ENCODE measurements at regions not wholly inside any gene's neighbourhood (a gene's known extent, or its start where the extent isn't known, plus 50 kb on each side); places are given as distances from the start of the nearest gene placed in this dataset.
"Not testable (repeated sequence)": the region's sequence is repeated elsewhere in the genome, so short reads cannot be mapped to it uniquely, and the experiment has no call there.

GRCh38 chr13:30837227-30838159, 68.6 kb upstream of the MEDAG start:
- H3K4me3 Mint-ChIP-seq (ENCODE audit: unreplicated experiment): peak overlapping the region; percentile 53
- peak overlapping the region; percentile 83 for H3K27ac Mint-ChIP-seq (ENCODE audit: unreplicated experiment)
- peaks cover 4% of the 10 kb centered on the region for H3K4me1 Mint-ChIP-seq (ENCODE audit: low read depth, unreplicated experiment)

DNA sequence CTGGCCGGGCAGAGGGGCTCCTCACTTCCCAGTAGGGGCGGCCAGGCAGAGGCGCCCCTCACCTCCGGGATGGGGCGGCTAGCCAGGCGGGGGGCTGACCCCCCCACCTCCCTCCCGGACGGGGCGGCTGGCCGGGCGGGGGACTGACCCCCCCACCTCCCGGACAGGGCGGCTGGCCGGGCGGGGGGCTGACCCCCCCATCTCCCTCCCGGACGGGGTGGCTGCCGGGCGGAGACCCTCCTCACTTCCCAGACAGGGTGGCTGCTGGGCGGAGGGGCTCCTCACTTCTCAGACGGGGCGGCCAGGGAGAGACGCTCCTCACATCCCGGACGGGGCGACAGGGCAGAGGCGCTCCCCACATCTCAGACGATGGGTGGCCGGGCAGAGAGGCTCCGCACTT, 66.4 kb upstream of the MEDAG start:
- not testable (repeated sequence) for H3K36me3 Mint-ChIP-seq (ENCODE audit: unreplicated experiment); H3K4me1 Mint-ChIP-seq (ENCODE audit: low read depth, unreplicated experiment); H3K27ac Mint-ChIP-seq (ENCODE audit: unreplicated experiment); H3K4me3 Mint-ChIP-seq (ENCODE audit: unreplicated experiment); DNase-seq; H3K27me3 Mint-ChIP-seq (ENCODE audit: unreplicated experiment)
- peaks cover 10% of the 10 kb centered on the region for H3K9me3 Mint-ChIP-seq (ENCODE audit: unreplicated experiment)

More at GRCh38 chr13:30837227-30838159, 68.6 kb upstream of the MEDAG start:
- DNase-seq: no peak
- H3K36me3 Mint-ChIP-seq (ENCODE audit: unreplicated experiment): peaks cover 5% of the 10 kb centered on the region
- no peak for TF ChIP-seq CTCF (IDR thresholded peaks at IDR 0.05; ENCODE audit: partially characterized antibody, unreplicated experiment)
- no peaks in the 10 kb centered on the region for H3K27me3 Mint-ChIP-seq (ENCODE audit: unreplicated experiment)
- peaks cover 10% of the 10 kb centered on the region for H3K9me3 Mint-ChIP-seq (ENCODE audit: unreplicated experiment)

- no peak overlapping the region for H3K4me3 Mint-ChIP-seq (ENCODE audit: unreplicated experiment)
- no peaks in the 10 kb centered on the region for H3K27me3 Mint-ChIP-seq (ENCODE audit: unreplicated experiment)
- no peak overlapping the region for H3K27ac Mint-ChIP-seq (ENCODE audit: unreplicated experiment)
- DNase-seq: no peak
- peaks cover 5% of the 10 kb centered on the region for H3K36me3 Mint-ChIP-seq (ENCODE audit: unreplicated experiment)
- peaks cover 10% of the 10 kb centered on the region for H3K9me3 Mint-ChIP-seq (ENCODE audit: unreplicated experiment)
- no peak for TF ChIP-seq CTCF (IDR thresholded peaks at IDR 0.05; ENCODE audit: partially characterized antibody, unreplicated experiment)
- H3K4me1 Mint-ChIP-seq (ENCODE audit: low read depth, unreplicated experiment): peaks cover 3% of the 10 kb centered on the region
These were observed 65.6 kb upstream of the MEDAG start for GRCh38 chr13:30840515-30840914.

- Mint-ChIP-seq H3K27me3 (ENCODE audit: unreplicated experiment) (no peaks in the 10 kb centered on the region), H3K36me3 (ENCODE audit: unreplicated experiment) (peaks cover 5% of the 10 kb centered on the region), H3K4me3 (ENCODE audit: unreplicated experiment) (no peak overlapping the region), H3K4me1 (ENCODE audit: low read depth, unreplicated experiment) (peaks cover 3% of the 10 kb centered on the region), H3K27ac (ENCODE audit: unreplicated experiment) (no peak overlapping the region), H3K9me3 (ENCODE audit: unreplicated experiment) (peaks cover 10% of the 10 kb centered on the region)
- DNase-seq: no peak
- no peak for TF ChIP-seq CTCF (IDR thresholded peaks at IDR 0.05; ENCODE audit: partially characterized antibody, unreplicated experiment)
These were observed 64.9 kb upstream of the MEDAG start for GRCh38 chr13:30841154-30841553.

DNA sequence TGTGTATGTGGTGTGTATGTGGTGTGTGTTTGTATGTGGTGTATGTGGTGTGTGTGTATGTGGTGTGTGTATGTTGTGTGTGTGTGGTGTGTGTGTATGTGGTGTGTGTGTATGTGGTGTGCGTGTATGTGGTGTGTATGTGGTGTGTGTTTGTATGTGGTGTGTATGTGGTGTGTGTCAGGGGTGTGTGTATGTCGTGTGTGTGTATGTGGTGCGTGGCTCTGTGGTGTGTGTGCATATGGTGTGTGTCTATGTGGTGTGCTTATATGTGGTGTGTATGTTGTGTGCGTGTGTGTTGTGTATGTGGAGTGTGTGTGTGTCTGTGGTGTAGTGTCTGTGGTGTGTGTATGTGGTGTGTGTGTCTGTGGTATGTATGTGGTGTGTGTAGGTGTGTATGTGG, 62.5 kb upstream of the MEDAG start:
- H3K27me3 Mint-ChIP-seq (ENCODE audit: unreplicated experiment): no peaks in the 10 kb centered on the region
- peaks cover 1% of the 10 kb centered on the region for H3K9me3 Mint-ChIP-seq (ENCODE audit: unreplicated experiment)
- H3K4me3 Mint-ChIP-seq (ENCODE audit: unreplicated experiment): no peak overlapping the region
- H3K27ac Mint-ChIP-seq (ENCODE audit: unreplicated experiment): no peak overlapping the region
- peaks cover 6% of the 10 kb centered on the region for H3K4me1 Mint-ChIP-seq (ENCODE audit: low read depth, unreplicated experiment)
- no peak for DNase-seq
- H3K36me3 Mint-ChIP-seq (ENCODE audit: unreplicated experiment): no peaks in the 10 kb centered on the region
- no peak for TF ChIP-seq CTCF (IDR thresholded peaks at IDR 0.05; ENCODE audit: partially characterized antibody, unreplicated experiment)
